PC-3 (cell line): ENCODE measurements at regions not wholly inside any gene's neighbourhood (a gene's known extent, or its start where the extent isn't known, plus 50 kb on each side); places are given as distances from the start of the nearest gene placed in this dataset.

ENCODE experiments used
- CTCF ChIP-seq: fragments of 300-600 bp; sonication (generic); conservative IDR thresholded peaks from 2 replicates; pipeline ENCODE4 v1.5.1; 2017; ENCODE audit warnings: antibody characterized with exemption, low read depth, mild to moderate bottlenecking, low read length
- EZH2 ChIP-seq: fragments of 300-600 bp; sonication (generic); IDR thresholded peaks from one replicate; pipeline ENCODE4 v1.6.1; 2017; ENCODE audit warnings: antibody characterized with exemption, mild to moderate bottlenecking, low read length; ENCODE audit not compliant: unreplicated experiment
- EZH2phosphoT487 ChIP-seq: fragments of 300-600 bp; sonication (generic); IDR thresholded peaks from 2 replicates; pipeline ENCODE4 v1.6.1; 2018; ENCODE audit warnings: mild to moderate bottlenecking, antibody characterized with exemption, low read length, borderline replicate concordance

GRCh38 chr3:18121020-18121419 lies 304.1 kb downstream of the SATB1 start:
- TF ChIP-seq CTCF: no peak
- TF ChIP-seq EZH2: no peak
- TF ChIP-seq EZH2phosphoT487: no peak
